Retinal pigment epithelial cell (primary cell): ENCODE measurements at regions not wholly inside any gene's neighbourhood (a gene's known extent, or its start where the extent isn't known, plus 50 kb on each side); places are given as distances from the start of the nearest gene placed in this dataset.

Experiments used
- DNase-seq: peaks from one replicate; pipeline ENCODE4 v3.0.0-alpha.2; 2010; ENCODE audit warnings: low read depth
- H3K4me3 ChIP-seq: 2 replicates; pipeline ENCODE4 v1.5.1; 2011; ENCODE audit warnings: mild to moderate bottlenecking, low read length, control low read depth, moderate library complexity
- CTCF ChIP-seq: conservative IDR thresholded peaks from 2 replicates; pipeline ENCODE4 v1.5.1; 2011; ENCODE audit warnings: low read depth, low read length, control low read depth, inconsistent platforms

- H3K4me3 ChIP-seq = no peak overlapping the region
- TF ChIP-seq CTCF = no peak
- DNase-seq = no peak
These were observed 205.3 kb upstream of the FOXA2 start for GRCh38 chr20:22789676-22790075.

GRCh38 chr20:22791396-22791795, 207.0 kb upstream of the FOXA2 start:
- no peak overlapping the region for H3K4me3 ChIP-seq
- DNase-seq = no peak
- no peak for TF ChIP-seq CTCF

GRCh38 chr20:22791877-22792525, 207.6 kb upstream of the FOXA2 start:
- H3K4me3 ChIP-seq = no peak overlapping the region
- no peak for TF ChIP-seq CTCF
- no peak for DNase-seq

DNA sequence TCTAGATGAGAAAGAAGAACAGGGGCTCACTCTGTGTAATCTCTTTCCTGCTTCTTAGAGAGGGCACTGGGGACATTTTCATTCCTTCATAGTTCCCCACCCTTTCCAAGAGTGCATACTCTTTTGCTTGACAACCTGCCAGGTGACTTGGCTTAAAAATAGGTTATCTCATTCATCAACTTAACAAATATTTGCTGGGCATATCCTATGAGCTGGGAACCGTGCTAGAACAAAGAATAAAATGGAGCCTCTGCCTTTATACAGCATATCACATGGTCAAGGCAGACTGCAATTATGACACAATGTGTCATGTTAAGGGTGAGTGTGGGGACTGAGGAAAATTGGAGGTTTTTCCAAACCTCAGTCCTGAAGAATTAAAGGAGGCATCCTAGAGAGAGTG, 209.8 kb upstream of the FOXA2 start:
- H3K4me3 ChIP-seq = no peak overlapping the region
- no peak for DNase-seq
- no peak for TF ChIP-seq CTCF

GRCh38 chr20:22795433-22795832, 211.1 kb upstream of the FOXA2 start:
- no peak overlapping the region for H3K4me3 ChIP-seq
- no peak for TF ChIP-seq CTCF
- no peak for DNase-seq

- DNase-seq = peak; percentile 92
- TF ChIP-seq CTCF = no peak
These were observed 211.5 kb upstream of the FOXA2 start for GRCh38 chr20:22795871-22796270.

GRCh38 chr20:22796469-22797077, 212.2 kb upstream of the FOXA2 start:
- no peak overlapping the region for H3K4me3 ChIP-seq
- no peak for TF ChIP-seq CTCF
- DNase-seq = no peak

More at GRCh38 chr20:22795871-22796270, 211.5 kb upstream of the FOXA2 start:
- H3K4me3 ChIP-seq = no peak overlapping the region
